ENCODE measurements at regions not wholly inside any gene's neighbourhood (a gene's known extent, or its start where the extent isn't known, plus 50 kb on each side); places are given as distances from the start of the nearest gene placed in this dataset.
A peak's percentile ranks its signal among the peaks of the same experiment; 100 is the strongest.

DNA sequence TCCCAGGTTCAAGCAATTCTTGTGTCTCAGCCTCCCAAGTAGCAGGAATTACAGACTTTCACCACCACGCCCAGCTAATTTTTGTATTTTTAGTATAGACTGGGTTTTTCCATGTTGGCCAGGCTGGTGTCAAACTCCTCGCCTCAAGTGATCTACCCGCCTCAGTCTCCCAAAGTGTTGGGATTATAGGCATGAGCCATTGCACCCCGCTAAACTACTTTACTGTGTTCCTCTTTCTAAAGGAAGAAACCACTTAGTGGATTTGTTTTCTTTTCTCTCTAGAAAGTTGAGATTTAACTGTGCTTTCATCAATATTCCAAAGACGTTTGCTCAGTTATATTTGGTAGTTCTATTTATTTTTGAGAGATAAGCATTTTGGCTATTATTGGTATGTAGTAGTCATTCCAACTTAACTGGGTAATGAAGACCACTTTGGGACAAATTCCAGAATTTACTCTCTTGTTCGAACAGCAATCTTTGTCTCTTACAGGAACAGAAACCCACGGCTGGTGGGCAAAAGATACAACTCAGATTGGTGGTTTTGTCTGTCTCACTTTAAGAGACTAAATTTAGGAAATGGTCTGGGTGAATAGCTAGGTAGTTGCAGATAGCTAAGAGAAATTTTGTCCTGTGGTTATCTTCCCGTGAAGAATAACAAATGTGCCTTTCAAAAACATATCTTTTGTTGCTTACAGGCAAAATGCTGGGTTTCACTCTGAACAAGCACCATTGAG is 103.5 kb upstream of the CD55 start:
- no peaks in the 10 kb centered on the region for H3K36me3 ChIP-seq (ENCODE audit: control insufficient read depth, insufficient read depth, low read length)
- H3K4me3 ChIP-seq (replicated peaks; ENCODE audit: low read depth, low read length): no peak overlapping the region
- TF ChIP-seq, protein P1, sequence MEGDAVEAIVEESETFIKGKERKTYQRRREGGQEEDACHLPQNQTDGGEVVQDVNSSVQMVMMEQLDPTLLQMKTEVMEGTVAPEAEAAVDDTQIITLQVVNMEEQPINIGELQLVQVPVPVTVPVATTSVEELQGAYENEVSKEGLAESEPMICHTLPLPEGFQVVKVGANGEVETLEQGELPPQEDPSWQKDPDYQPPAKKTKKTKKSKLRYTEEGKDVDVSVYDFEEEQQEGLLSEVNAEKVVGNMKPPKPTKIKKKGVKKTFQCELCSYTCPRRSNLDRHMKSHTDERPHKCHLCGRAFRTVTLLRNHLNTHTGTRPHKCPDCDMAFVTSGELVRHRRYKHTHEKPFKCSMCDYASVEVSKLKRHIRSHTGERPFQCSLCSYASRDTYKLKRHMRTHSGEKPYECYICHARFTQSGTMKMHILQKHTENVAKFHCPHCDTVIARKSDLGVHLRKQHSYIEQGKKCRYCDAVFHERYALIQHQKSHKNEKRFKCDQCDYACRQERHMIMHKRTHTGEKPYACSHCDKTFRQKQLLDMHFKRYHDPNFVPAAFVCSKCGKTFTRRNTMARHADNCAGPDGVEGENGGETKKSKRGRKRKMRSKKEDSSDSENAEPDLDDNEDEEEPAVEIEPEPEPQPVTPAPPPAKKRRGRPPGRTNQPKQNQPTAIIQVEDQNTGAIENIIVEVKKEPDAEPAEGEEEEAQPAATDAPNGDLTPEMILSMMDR (IDR thresholded peaks at IDR 0.05; ENCODE audit: insufficient read depth, low read length, poor library complexity, severe bottlenecking): no peak
- peak; percentile 6 for DNase-seq (ENCODE audit: extremely low read depth, insufficient read length)
- no peaks in the 10 kb centered on the region; the same call in 1 of the 2 replicates for H3K27me3 ChIP-seq (replicated peaks; ENCODE audit: control insufficient read depth, insufficient read depth, low read length)

DNA sequence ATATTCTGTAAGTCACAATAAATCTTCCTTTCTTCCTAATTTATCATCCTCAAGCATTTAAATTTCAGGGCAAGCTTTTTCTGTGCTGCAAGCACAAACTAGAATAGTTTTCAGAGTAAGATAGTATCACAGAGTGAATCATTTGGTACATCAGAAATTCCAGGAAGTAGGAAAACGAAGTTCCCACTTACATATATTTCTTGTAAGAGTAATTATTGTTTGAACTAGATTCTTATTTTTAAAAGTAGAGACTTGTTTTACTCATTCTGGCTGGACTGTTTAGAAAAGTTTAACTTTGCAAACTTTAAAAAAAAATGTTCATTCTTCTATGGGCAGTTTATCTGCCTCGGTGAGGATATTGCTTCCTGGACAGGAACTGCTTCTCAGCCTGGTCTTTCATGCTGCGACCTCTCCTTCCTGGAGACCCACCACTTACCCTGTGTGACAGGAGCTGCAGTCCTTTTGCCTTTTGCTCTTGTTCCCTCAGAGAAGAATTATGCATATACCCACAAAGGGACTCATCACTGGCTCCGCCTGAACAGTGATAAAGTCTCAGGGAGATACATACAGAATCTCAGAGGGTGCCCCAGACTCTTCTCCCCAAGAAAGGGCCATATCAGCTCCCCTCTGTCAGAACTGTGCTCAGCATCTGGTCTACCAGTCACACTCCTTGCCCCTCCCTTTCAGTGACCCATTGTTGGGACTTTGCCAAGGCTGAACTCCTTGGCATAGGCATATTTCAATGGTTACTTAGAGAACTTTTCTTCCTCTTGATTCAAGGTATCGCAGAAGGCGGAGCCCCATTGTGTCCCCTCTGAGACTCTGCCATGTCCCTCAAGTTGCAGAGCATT is 102.7 kb upstream of the CD55 start:
- H3K4me3 ChIP-seq (replicated peaks; ENCODE audit: low read depth, low read length): no peak overlapping the region
- DNase-seq (ENCODE audit: extremely low read depth, insufficient read length): no peak
- no peaks in the 10 kb centered on the region; the same call in 1 of the 2 replicates for H3K27me3 ChIP-seq (replicated peaks; ENCODE audit: control insufficient read depth, insufficient read depth, low read length)
- no peaks in the 10 kb centered on the region for H3K36me3 ChIP-seq (ENCODE audit: control insufficient read depth, insufficient read depth, low read length)
- TF ChIP-seq, protein P1 (IDR thresholded peaks at IDR 0.05; ENCODE audit: insufficient read depth, low read length, poor library complexity, severe bottlenecking): no peak

DNA sequence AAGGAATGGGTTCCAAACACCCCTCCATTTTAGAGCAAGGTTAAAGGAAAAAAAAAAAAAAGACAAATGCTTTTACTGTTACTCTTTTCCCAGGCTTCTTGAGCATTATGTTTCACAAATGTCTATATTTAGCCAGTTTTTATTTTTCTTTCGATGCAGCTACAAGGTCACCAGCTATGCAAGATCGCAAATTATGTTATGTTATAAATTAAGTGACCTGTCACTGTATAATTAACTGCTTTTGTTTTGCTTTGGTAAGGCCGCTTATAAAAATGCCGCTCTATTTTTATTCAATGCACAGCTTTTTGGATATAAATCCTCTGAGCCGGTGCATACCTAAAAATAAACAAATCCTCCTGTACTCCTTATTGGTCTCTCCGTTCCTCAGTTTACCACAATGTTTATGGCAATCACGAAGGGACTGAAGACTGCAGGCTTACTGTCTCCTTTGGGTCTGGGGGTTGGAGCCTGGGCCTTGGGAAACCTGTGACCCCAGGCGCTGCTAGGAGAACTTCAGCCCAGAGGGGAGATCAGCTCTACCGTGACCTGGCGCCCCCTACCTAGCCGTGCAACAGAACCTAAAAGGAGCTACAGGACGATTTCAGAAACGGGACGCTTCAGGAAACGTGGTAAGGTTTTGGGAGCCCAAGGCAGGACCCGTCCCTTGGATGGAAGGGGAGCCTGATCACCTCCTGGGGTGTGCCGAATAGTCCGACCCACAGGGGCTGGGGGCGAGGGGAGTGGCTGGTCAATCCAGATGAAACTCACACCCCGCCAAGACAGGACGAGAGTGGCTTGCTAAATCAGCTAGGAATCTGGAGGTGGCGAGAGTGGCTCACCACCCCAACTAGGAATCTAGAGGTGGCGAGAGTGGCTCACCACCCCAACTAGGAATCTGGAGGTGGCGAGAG is 101.2 kb upstream of the CD55 start:
- TF ChIP-seq, protein P1 (IDR thresholded peaks at IDR 0.05; ENCODE audit: insufficient read depth, low read length, poor library complexity, severe bottlenecking): no peak
- Histone ChIP-seq H3K4me3 (replicated peaks; ENCODE audit: low read depth, low read length) (no peak overlapping the region), H3K27me3 (replicated peaks; ENCODE audit: control insufficient read depth, insufficient read depth, low read length) (no peaks in the 10 kb centered on the region; the same call in 1 of the 2 replicates), H3K36me3 (ENCODE audit: control insufficient read depth, insufficient read depth, low read length) (no peaks in the 10 kb centered on the region)
- DNase-seq (ENCODE audit: extremely low read depth, insufficient read length): no peak

DNA sequence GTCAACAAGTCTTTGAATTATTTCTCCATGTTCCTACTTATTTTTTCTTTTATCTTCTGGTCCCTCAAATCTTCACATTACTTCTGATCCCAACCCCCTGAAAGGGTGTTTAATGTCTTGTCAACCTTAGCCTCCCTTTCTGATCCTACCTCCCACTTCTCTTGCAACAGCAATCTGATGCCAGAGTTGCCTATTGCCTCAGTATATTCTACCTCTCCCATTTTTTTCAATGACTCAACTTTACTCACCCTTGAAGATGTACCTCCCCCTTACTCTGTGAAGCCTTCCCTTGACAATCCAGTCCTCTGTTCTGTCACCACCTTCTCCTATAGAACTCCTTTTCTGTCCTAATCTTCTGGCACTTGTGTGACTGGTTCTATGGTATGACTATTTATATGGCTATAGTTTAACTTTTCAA is 99.5 kb upstream of the CD55 start:
- Histone ChIP-seq H3K36me3 (ENCODE audit: control insufficient read depth, insufficient read depth, low read length) (no peaks in the 10 kb centered on the region), H3K4me3 (replicated peaks; ENCODE audit: low read depth, low read length) (no peak overlapping the region), H3K27me3 (replicated peaks; ENCODE audit: control insufficient read depth, insufficient read depth, low read length) (no peaks in the 10 kb centered on the region; the same call in 1 of the 2 replicates)
- DNase-seq (ENCODE audit: extremely low read depth, insufficient read length): no peak
- TF ChIP-seq, protein P1 (IDR thresholded peaks at IDR 0.05; ENCODE audit: insufficient read depth, low read length, poor library complexity, severe bottlenecking): no peak

DNA sequence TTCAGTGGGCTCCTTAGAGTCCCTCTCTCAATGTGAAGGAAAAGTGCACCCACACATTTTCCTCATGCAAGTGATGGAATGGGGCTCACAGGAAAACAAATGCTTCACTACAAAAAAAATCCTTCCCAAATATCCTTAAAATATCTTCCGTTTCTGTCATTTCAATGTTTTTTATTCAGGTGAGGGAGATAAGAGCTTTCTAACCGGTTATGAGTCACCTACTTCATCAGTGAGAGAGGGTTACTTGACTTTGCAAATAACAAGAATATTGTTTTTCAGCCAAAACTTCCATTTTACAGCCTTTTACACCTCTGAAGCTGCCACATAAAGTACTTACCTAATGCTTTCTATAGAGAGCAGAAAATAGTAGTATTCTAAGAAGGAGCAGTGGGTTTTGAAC is 98.3 kb upstream of the CD55 start:
- Histone ChIP-seq H3K4me3 (replicated peaks; ENCODE audit: low read depth, low read length) (no peak overlapping the region), H3K27me3 (replicated peaks; ENCODE audit: control insufficient read depth, insufficient read depth, low read length) (no peaks in the 10 kb centered on the region; the same call in 1 of the 2 replicates), H3K36me3 (ENCODE audit: control insufficient read depth, insufficient read depth, low read length) (no peaks in the 10 kb centered on the region)
- TF ChIP-seq, protein P1 (IDR thresholded peaks at IDR 0.05; ENCODE audit: insufficient read depth, low read length, poor library complexity, severe bottlenecking): no peak
- DNase-seq (ENCODE audit: extremely low read depth, insufficient read length): no peak
